Calu3 (cell line): ENCODE measurements at regions not wholly inside any gene's neighbourhood (a gene's known extent, or its start where the extent isn't known, plus 50 kb on each side); places are given as distances from the start of the nearest gene placed in this dataset.
"Not testable (repeated sequence)": the region's sequence is repeated elsewhere in the genome, so short reads cannot be mapped to it uniquely, and the experiment has no call there.

Source experiments
- BruUV-seq: library from RNA; stranded (reverse); fragments of 400-500 nt; replicated peaks from 2 replicates; lab custom pipeline; 2021; lab: Mats Ljungman, UMichigan
- CTCF ChIA-PET: fragments of 300-600 bp; sonication (Branson Sonifier 250); formaldehyde crosslinking; loops from one replicate; lab custom pipeline; 2022; ENCODE audit warnings: antibody characterized with exemption; lab: Charles Lee
- DNase-seq: peaks from one replicate; pipeline ENCODE4 v3.0.0; 2022
- H3K27ac Mint-ChIP-seq: one replicate; pipeline ENCODE4 v1.8.0; 2022; ENCODE audit warnings: mixed read lengths; ENCODE audit not compliant: unreplicated experiment
- H3K27me3 Mint-ChIP-seq: one replicate; pipeline ENCODE4 v1.8.0; 2022; ENCODE audit warnings: mixed read lengths; ENCODE audit not compliant: unreplicated experiment
- H3K36me3 Mint-ChIP-seq: one replicate; pipeline ENCODE4 v1.8.0; 2022; ENCODE audit warnings: mild to moderate bottlenecking, moderate library complexity, mixed read lengths; ENCODE audit not compliant: insufficient read depth, unreplicated experiment
- H3K4me1 Mint-ChIP-seq: one replicate; pipeline ENCODE4 v1.8.0; 2022; ENCODE audit warnings: mild to moderate bottlenecking, low read depth, mixed read lengths; ENCODE audit not compliant: unreplicated experiment
- H3K4me3 Mint-ChIP-seq: one replicate; pipeline ENCODE4 v1.8.0; 2022; ENCODE audit warnings: mild to moderate bottlenecking, low read depth, moderate library complexity, mixed read lengths; ENCODE audit not compliant: unreplicated experiment
- H3K9me3 Mint-ChIP-seq: one replicate; pipeline ENCODE4 v1.8.0; 2022; ENCODE audit warnings: low read depth, mixed read lengths; ENCODE audit not compliant: unreplicated experiment
- CTCF ChIP-seq: fragments of 200-600 bp; IDR thresholded peaks from one replicate; pipeline ENCODE4 v1.8.0; 2022; ENCODE audit warnings: antibody characterized with exemption; ENCODE audit not compliant: unreplicated experiment
- intact Hi-C: fragments of 100-400 bp; cut with micrococcal nuclease; formaldehyde crosslinking; loops from one replicate; pipeline ENCODE4 v1.10.0; 2022; ENCODE audit not compliant: unreplicated experiment

- Mint-ChIP-seq H3K27ac (no peak overlapping the region), H3K4me1 (no peaks in the 10 kb centered on the region), H3K27me3 (no peaks in the 10 kb centered on the region), H3K36me3 (no peaks in the 10 kb centered on the region), H3K9me3 (peaks cover 3% of the 10 kb centered on the region), H3K4me3 (no peak overlapping the region)
- intact Hi-C loops, result no loop called here
- no peak for DNase-seq
- no TSS peak for BruUV-seq
- CTCF ChIA-PET, result no interaction called here
- no peak for TF ChIP-seq CTCF
Measured at GRCh38 chr4:164596927-164597326, 157.0 kb upstream of the SMIM31 start.

GRCh38 chr4:164601653-164602052 lies 152.3 kb upstream of the SMIM31 start:
- Mint-ChIP-seq H3K9me3 (peaks cover 5% of the 10 kb centered on the region), H3K27ac (no peak overlapping the region), H3K4me1 (no peaks in the 10 kb centered on the region), H3K27me3 (no peaks in the 10 kb centered on the region), H3K36me3 (no peaks in the 10 kb centered on the region), H3K4me3 (no peak overlapping the region)
- no peak for TF ChIP-seq CTCF
- intact Hi-C loops, result no loop called here
- no TSS peak for BruUV-seq
- no peak for DNase-seq
- CTCF ChIA-PET, result no interaction called here

- not testable (repeated sequence) for BruUV-seq
Measured at GRCh38 chr4:164605791-164606190, 148.1 kb upstream of the SMIM31 start.

GRCh38 chr4:164606478-164606877 lies 147.5 kb upstream of the SMIM31 start:
- TF ChIP-seq CTCF, result no peak
- Mint-ChIP-seq H3K4me1 (no peaks in the 10 kb centered on the region), H3K4me3 (no peak overlapping the region), H3K27me3 (no peaks in the 10 kb centered on the region), H3K27ac (no peak overlapping the region), H3K36me3 (no peaks in the 10 kb centered on the region), H3K9me3 (peaks cover 3% of the 10 kb centered on the region)
- CTCF ChIA-PET, result no interaction called here
- no peak for DNase-seq
- no TSS peak for BruUV-seq
- intact Hi-C loops, result no loop called here

More at GRCh38 chr4:164605791-164606190, 148.1 kb upstream of the SMIM31 start:
- H3K9me3 Mint-ChIP-seq, CTCF ChIA-PET, DNase-seq, H3K27me3 Mint-ChIP-seq, intact Hi-C loops, H3K4me3 Mint-ChIP-seq, H3K36me3 Mint-ChIP-seq, H3K4me1 Mint-ChIP-seq, H3K27ac Mint-ChIP-seq: not testable (repeated sequence)

- Mint-ChIP-seq H3K27ac (no peak overlapping the region), H3K9me3 (no peaks in the 10 kb centered on the region)
- intact Hi-C loops, result no loop called here
Measured at GRCh38 chr4:164613256-164613655, 140.7 kb upstream of the SMIM31 start.

More at GRCh38 chr4:164613256-164613655, 140.7 kb upstream of the SMIM31 start:
- H3K27me3 Mint-ChIP-seq, result no peaks in the 10 kb centered on the region
- H3K36me3 Mint-ChIP-seq, result no peaks in the 10 kb centered on the region
- no peaks in the 10 kb centered on the region for H3K4me1 Mint-ChIP-seq
- no TSS peak for BruUV-seq
- no peak overlapping the region for H3K4me3 Mint-ChIP-seq
- DNase-seq, result no peak
- TF ChIP-seq CTCF, result no peak
- CTCF ChIA-PET, result no interaction called here
